ENCODE measurements at regions not wholly inside any gene's neighbourhood (a gene's known extent, or its start where the extent isn't known, plus 50 kb on each side); places are given as distances from the start of the nearest gene placed in this dataset.

GRCh38 chr1:60998786-60999185 is 83.6 kb upstream of the NFIA start:
- no peak for TF ChIP-seq CTCF (IDR thresholded peaks at IDR 0.05 in 2 of 3, conservative IDR thresholded peaks at IDR 0.05 in 1 of 3; ENCODE audit: borderline replicate concordance in 1 of 3, insufficient read depth in 1 of 3, low read depth in 2 of 3, low read length in 2 of 3)
- TF ChIP-seq ELF1 (IDR thresholded peaks at IDR 0.05; ENCODE audit: borderline replicate concordance, low read depth), result no peak
- no peak for TF ChIP-seq POLR2AphosphoS5 (IDR thresholded peaks at IDR 0.05; ENCODE audit: low read depth, low read length)
- TF ChIP-seq EZH2phosphoT487 (IDR thresholded peaks at IDR 0.05; ENCODE audit: borderline replicate concordance), result no peak
- TF ChIP-seq, protein P1, sequence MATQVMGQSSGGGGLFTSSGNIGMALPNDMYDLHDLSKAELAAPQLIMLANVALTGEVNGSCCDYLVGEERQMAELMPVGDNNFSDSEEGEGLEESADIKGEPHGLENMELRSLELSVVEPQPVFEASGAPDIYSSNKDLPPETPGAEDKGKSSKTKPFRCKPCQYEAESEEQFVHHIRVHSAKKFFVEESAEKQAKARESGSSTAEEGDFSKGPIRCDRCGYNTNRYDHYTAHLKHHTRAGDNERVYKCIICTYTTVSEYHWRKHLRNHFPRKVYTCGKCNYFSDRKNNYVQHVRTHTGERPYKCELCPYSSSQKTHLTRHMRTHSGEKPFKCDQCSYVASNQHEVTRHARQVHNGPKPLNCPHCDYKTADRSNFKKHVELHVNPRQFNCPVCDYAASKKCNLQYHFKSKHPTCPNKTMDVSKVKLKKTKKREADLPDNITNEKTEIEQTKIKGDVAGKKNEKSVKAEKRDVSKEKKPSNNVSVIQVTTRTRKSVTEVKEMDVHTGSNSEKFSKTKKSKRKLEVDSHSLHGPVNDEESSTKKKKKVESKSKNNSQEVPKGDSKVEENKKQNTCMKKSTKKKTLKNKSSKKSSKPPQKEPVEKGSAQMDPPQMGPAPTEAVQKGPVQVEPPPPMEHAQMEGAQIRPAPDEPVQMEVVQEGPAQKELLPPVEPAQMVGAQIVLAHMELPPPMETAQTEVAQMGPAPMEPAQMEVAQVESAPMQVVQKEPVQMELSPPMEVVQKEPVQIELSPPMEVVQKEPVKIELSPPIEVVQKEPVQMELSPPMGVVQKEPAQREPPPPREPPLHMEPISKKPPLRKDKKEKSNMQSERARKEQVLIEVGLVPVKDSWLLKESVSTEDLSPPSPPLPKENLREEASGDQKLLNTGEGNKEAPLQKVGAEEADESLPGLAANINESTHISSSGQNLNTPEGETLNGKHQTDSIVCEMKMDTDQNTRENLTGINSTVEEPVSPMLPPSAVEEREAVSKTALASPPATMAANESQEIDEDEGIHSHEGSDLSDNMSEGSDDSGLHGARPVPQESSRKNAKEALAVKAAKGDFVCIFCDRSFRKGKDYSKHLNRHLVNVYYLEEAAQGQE (IDR thresholded peaks at IDR 0.05; ENCODE audit: low read depth), result no peak
- no peak for TF ChIP-seq POLR2A (IDR thresholded peaks at IDR 0.05; ENCODE audit: borderline replicate concordance, extremely low read depth, insufficient read depth, insufficient read length)
- TF ChIP-seq, protein P2, sequence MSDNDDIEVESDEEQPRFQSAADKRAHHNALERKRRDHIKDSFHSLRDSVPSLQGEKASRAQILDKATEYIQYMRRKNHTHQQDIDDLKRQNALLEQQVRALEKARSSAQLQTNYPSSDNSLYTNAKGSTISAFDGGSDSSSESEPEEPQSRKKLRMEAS (IDR thresholded peaks at IDR 0.05), result no peak
- TF ChIP-seq SIN3A (IDR thresholded peaks at IDR 0.05; ENCODE audit: low read depth), result no peak
- TF ChIP-seq, protein P3, sequence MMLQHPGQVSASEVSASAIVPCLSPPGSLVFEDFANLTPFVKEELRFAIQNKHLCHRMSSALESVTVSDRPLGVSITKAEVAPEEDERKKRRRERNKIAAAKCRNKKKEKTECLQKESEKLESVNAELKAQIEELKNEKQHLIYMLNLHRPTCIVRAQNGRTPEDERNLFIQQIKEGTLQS (IDR thresholded peaks at IDR 0.05), result no peak
- no peak for TF ChIP-seq YY1 (IDR thresholded peaks at IDR 0.05; ENCODE audit: extremely low read depth, insufficient replicate concordance, low read depth, low read length)
- no peak for TF ChIP-seq EGR1 (IDR thresholded peaks at IDR 0.05; ENCODE audit: low read depth)

All from HCT116 (cell line).